ENCODE measurements at regions not wholly inside any gene's neighbourhood (a gene's known extent, or its start where the extent isn't known, plus 50 kb on each side); places are given as distances from the start of the nearest gene placed in this dataset.
A peak's percentile ranks its signal among the peaks of the same experiment; 100 is the strongest.

- no peaks in the 10 kb centered on the region for H3K36me3 ChIP-seq (ENCODE audit: insufficient read depth, low read length)
These were observed 178.7 kb downstream of the BMP7 start for GRCh38 chr20:57087705-57088104.

GRCh38 chr20:57088436-57088835 is 178.0 kb downstream of the BMP7 start:
- no peak overlapping the region for H3K9ac ChIP-seq (ENCODE audit: low read depth, low read length)
- H3K27ac ChIP-seq (ENCODE audit: low read depth, low read length) = no peak overlapping the region
- 85% methylated on average over 6 of the region's 6 CpGs for WGBS
- peaks cover 10% of the 10 kb centered on the region for H3K27me3 ChIP-seq (ENCODE audit: insufficient read depth, low read length)
- no peak overlapping the region for H3K4me3 ChIP-seq (ENCODE audit: low read length)
- no peaks in the 10 kb centered on the region for H3K36me3 ChIP-seq (ENCODE audit: insufficient read depth, low read length)
- H3K9me3 ChIP-seq (ENCODE audit: insufficient read depth, low read depth, low read length) = no peaks in the 10 kb centered on the region
- no peaks in the 10 kb centered on the region for H3K4me1 ChIP-seq (ENCODE audit: insufficient read depth, low read length)

More at GRCh38 chr20:57087705-57088104, 178.7 kb downstream of the BMP7 start:
- Histone ChIP-seq H3K27ac (ENCODE audit: low read depth, low read length) (no peak overlapping the region), H3K9me3 (ENCODE audit: insufficient read depth, low read depth, low read length) (no peaks in the 10 kb centered on the region), H3K4me3 (ENCODE audit: low read length) (no peak overlapping the region), H3K9ac (ENCODE audit: low read depth, low read length) (no peak overlapping the region), H3K4me1 (ENCODE audit: insufficient read depth, low read length) (no peaks in the 10 kb centered on the region), H3K27me3 (ENCODE audit: insufficient read depth, low read length) (peaks cover 10% of the 10 kb centered on the region)
- WGBS = 90% methylated on average over 7 of the region's 7 CpGs

- WGBS = 27% methylated on average over 12 of the region's 12 CpGs
- no peak overlapping the region for H3K9ac ChIP-seq (ENCODE audit: low read depth, low read length)
- no peaks in the 10 kb centered on the region for H3K9me3 ChIP-seq (ENCODE audit: insufficient read depth, low read depth, low read length)
- H3K27me3 ChIP-seq (ENCODE audit: insufficient read depth, low read length) = peaks cover 10% of the 10 kb centered on the region
- no peak overlapping the region for H3K4me3 ChIP-seq (ENCODE audit: low read length)
- H3K36me3 ChIP-seq (ENCODE audit: insufficient read depth, low read length) = no peaks in the 10 kb centered on the region
- no peaks in the 10 kb centered on the region for H3K4me1 ChIP-seq (ENCODE audit: insufficient read depth, low read length)
- no peak overlapping the region for H3K27ac ChIP-seq (ENCODE audit: low read depth, low read length)
These were observed 176.7 kb downstream of the BMP7 start for GRCh38 chr20:57089699-57090144.

GRCh38 chr20:57090590-57091560 is 175.6 kb downstream of the BMP7 start:
- Histone ChIP-seq H3K4me3 (ENCODE audit: low read length) (no peak overlapping the region), H3K27ac (ENCODE audit: low read depth, low read length) (no peak overlapping the region), H3K9me3 (ENCODE audit: insufficient read depth, low read depth, low read length) (no peaks in the 10 kb centered on the region), H3K27me3 (ENCODE audit: insufficient read depth, low read length) (peaks cover 10% of the 10 kb centered on the region), H3K4me1 (ENCODE audit: insufficient read depth, low read length) (no peaks in the 10 kb centered on the region), H3K9ac (ENCODE audit: low read depth, low read length) (no peak overlapping the region), H3K36me3 (ENCODE audit: insufficient read depth, low read length) (no peaks in the 10 kb centered on the region)
- 76% methylated on average over 22 of the region's 25 CpGs for WGBS

GRCh38 chr20:57091748-57092111 is 174.7 kb downstream of the BMP7 start:
- WGBS = 71% methylated on average over 13 of the region's 13 CpGs
- peak overlapping the region; percentile 21; the same call in 1 of the 2 replicates for H3K9ac ChIP-seq (ENCODE audit: low read depth, low read length)

GRCh38 chr20:57092112-57092899 is 174.1 kb downstream of the BMP7 start:
- Histone ChIP-seq H3K9me3 (ENCODE audit: insufficient read depth, low read depth, low read length) (no peaks in the 10 kb centered on the region), H3K9ac (ENCODE audit: low read depth, low read length) (peak overlapping the region; percentile 21; the same call in 1 of the 2 replicates), H3K27ac (ENCODE audit: low read depth, low read length) (no peak overlapping the region), H3K4me3 (ENCODE audit: low read length) (peak overlapping the region; percentile 24; the same call in 1 of the 2 replicates), H3K36me3 (ENCODE audit: insufficient read depth, low read length) (no peaks in the 10 kb centered on the region), H3K27me3 (ENCODE audit: insufficient read depth, low read length) (peaks cover 10% of the 10 kb centered on the region), H3K4me1 (ENCODE audit: insufficient read depth, low read length) (no peaks in the 10 kb centered on the region)
- WGBS = 35% methylated on average over 34 of the region's 34 CpGs

More at GRCh38 chr20:57091748-57092111, 174.7 kb downstream of the BMP7 start:
- Histone ChIP-seq H3K27ac (ENCODE audit: low read depth, low read length) (no peak overlapping the region), H3K4me3 (ENCODE audit: low read length) (peak overlapping the region; percentile 24; the same call in 1 of the 2 replicates), H3K9me3 (ENCODE audit: insufficient read depth, low read depth, low read length) (no peaks in the 10 kb centered on the region), H3K4me1 (ENCODE audit: insufficient read depth, low read length) (no peaks in the 10 kb centered on the region), H3K36me3 (ENCODE audit: insufficient read depth, low read length) (no peaks in the 10 kb centered on the region), H3K27me3 (ENCODE audit: insufficient read depth, low read length) (peaks cover 10% of the 10 kb centered on the region)

- no peaks in the 10 kb centered on the region for H3K9me3 ChIP-seq (ENCODE audit: insufficient read depth, low read depth, low read length)
- 87% methylated on average over 23 of the region's 23 CpGs for WGBS
- peaks cover 10% of the 10 kb centered on the region for H3K27me3 ChIP-seq (ENCODE audit: insufficient read depth, low read length)
- no peak overlapping the region for H3K4me3 ChIP-seq (ENCODE audit: low read length)
- no peak overlapping the region for H3K27ac ChIP-seq (ENCODE audit: low read depth, low read length)
- H3K36me3 ChIP-seq (ENCODE audit: insufficient read depth, low read length) = no peaks in the 10 kb centered on the region
- H3K4me1 ChIP-seq (ENCODE audit: insufficient read depth, low read length) = no peaks in the 10 kb centered on the region
- no peak overlapping the region for H3K9ac ChIP-seq (ENCODE audit: low read depth, low read length)
These were observed 173.4 kb downstream of the BMP7 start for GRCh38 chr20:57092900-57093530.

GRCh38 chr20:57093766-57094165 is 172.7 kb downstream of the BMP7 start:
- no peaks in the 10 kb centered on the region for H3K36me3 ChIP-seq (ENCODE audit: insufficient read depth, low read length)
- H3K9ac ChIP-seq (ENCODE audit: low read depth, low read length) = no peak overlapping the region
- WGBS = 91% methylated on average over 10 of the region's 10 CpGs
- no peaks in the 10 kb centered on the region for H3K4me1 ChIP-seq (ENCODE audit: insufficient read depth, low read length)
- no peak overlapping the region for H3K27ac ChIP-seq (ENCODE audit: low read depth, low read length)
- no peak overlapping the region for H3K4me3 ChIP-seq (ENCODE audit: low read length)
- no peaks in the 10 kb centered on the region for H3K9me3 ChIP-seq (ENCODE audit: insufficient read depth, low read depth, low read length)
- H3K27me3 ChIP-seq (ENCODE audit: insufficient read depth, low read length) = peaks cover 10% of the 10 kb centered on the region

- Histone ChIP-seq H3K36me3 (ENCODE audit: insufficient read depth, low read length) (no peaks in the 10 kb centered on the region), H3K4me1 (ENCODE audit: insufficient read depth, low read length) (no peaks in the 10 kb centered on the region), H3K9me3 (ENCODE audit: insufficient read depth, low read depth, low read length) (no peaks in the 10 kb centered on the region), H3K27me3 (ENCODE audit: insufficient read depth, low read length) (peaks cover 11% of the 10 kb centered on the region), H3K27ac (ENCODE audit: low read depth, low read length) (no peak overlapping the region), H3K9ac (ENCODE audit: low read depth, low read length) (no peak overlapping the region), H3K4me3 (ENCODE audit: low read length) (no peak overlapping the region)
- WGBS = 93% methylated on average over 15 of the region's 16 CpGs
These were observed 172.1 kb downstream of the BMP7 start for GRCh38 chr20:57094252-57094891.

- no peaks in the 10 kb centered on the region for H3K9me3 ChIP-seq (ENCODE audit: insufficient read depth, low read depth, low read length)
- WGBS = 85% methylated on average over 10 of the region's 12 CpGs
- no peak overlapping the region for H3K27ac ChIP-seq (ENCODE audit: low read depth, low read length)
- no peak overlapping the region for H3K9ac ChIP-seq (ENCODE audit: low read depth, low read length)
- no peaks in the 10 kb centered on the region for H3K4me1 ChIP-seq (ENCODE audit: insufficient read depth, low read length)
- H3K36me3 ChIP-seq (ENCODE audit: insufficient read depth, low read length) = no peaks in the 10 kb centered on the region
- H3K27me3 ChIP-seq (ENCODE audit: insufficient read depth, low read length) = peaks cover 13% of the 10 kb centered on the region
- H3K4me3 ChIP-seq (ENCODE audit: low read length) = no peak overlapping the region
These were observed 171.4 kb downstream of the BMP7 start for GRCh38 chr20:57094991-57095390.
